GM19023 (cell line): ENCODE measurements at regions not wholly inside any gene's neighbourhood (a gene's known extent, or its start where the extent isn't known, plus 50 kb on each side); places are given as distances from the start of the nearest gene placed in this dataset.

Experiments
- ATAC-seq: cut with Tn5 transposase; IDR thresholded peaks from one replicate; pipeline ENCODE4 v1.9.1; 2021; ENCODE audit warnings: mild to moderate bottlenecking, moderate library complexity; ENCODE audit not compliant: unreplicated experiment

DNA sequence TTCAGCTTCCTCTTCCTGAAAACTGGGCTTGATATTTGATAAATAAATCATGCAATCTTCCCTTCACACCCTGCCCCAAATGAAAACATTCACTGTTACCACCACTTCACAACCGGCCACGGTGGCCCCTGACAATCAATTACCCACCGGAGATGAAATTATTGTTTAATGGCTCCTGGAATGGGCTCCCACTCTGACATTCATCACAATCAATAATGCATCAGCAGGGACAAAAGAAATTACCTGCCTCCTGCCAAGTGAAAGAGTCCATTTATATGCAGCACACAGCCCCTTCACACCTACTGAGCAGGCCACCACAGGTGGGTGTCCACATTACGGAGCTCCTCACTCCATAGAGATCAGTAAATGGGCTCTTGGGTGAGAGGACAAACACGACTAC, 193.5 kb upstream of the SNX19 start:
- no peak for ATAC-seq

GRCh38 chr11:131111775-131112174, 195.5 kb upstream of the SNX19 start:
- ATAC-seq = no peak

GRCh38 chr11:131118247-131118646, 202.0 kb upstream of the SNX19 start:
- ATAC-seq = no peak

- ATAC-seq = no peak
These were observed 205.4 kb upstream of the SNX19 start for GRCh38 chr11:131121426-131122333.

DNA sequence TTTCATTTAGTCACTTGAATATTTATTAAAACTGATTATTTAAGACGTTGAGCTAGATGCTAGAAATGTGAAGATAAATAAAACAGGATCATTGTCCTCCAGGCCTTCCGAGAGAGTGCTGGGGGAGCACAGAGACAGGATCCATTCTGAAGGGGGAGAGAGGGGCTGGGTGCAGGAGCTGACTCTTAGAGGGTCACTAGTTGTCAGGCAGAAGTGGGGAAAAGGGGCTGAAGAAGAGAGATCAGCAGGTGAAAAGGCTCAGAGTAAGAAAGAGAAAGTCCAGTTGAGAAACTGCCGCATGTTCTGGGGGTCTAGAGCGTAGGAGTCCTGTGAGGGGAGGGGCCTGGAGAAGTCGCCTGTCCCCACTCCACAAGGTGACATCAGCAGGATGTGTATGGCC, 206.2 kb upstream of the SNX19 start:
- ATAC-seq = no peak

DNA sequence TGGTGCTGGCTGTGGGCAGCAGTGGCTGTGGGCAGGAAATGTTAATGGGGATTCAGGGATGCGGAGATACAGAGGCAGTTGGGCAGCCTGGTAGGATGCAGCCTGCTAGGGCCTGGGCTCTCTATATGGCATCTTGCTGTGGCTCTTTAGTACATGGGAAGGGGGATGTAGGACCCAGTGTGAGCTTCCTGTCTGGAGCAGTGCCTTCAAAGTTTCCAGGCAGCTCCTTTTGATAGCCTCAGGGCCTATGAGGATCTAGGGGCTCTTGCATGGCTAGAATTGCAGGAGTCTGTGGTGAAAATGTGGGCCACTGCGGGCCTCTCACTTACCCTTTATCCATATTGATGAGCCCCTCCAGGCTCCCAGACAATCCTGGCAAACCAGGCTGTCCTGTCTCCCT, 213.2 kb upstream of the SNX19 start:
- no peak for ATAC-seq

GRCh38 chr11:131135611-131136010, 219.3 kb upstream of the SNX19 start:
- no peak for ATAC-seq

GRCh38 chr11:131136486-131136885, 220.2 kb upstream of the SNX19 start:
- ATAC-seq = no peak

DNA sequence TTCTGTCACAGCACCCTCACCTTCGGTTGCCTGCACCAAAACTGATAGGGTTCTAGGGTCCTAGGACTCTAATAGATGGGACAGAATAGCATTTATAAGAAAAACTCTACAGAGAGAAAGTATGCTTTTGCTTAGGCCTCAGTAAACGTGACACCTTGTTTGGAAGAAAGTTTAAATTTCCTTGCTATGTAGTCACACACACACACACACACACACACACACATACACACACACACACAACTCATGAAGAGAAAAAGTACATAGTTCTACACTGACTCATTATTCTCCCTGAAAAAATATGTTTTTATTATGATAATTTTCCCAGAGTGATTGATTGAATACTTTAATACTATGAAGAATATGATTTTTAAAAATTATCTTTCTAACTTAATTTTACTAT, 220.8 kb upstream of the SNX19 start:
- no peak for ATAC-seq

- ATAC-seq = no peak
These were observed 222.5 kb upstream of the SNX19 start for GRCh38 chr11:131138731-131139130.

- ATAC-seq = no peak
These were observed 224.6 kb upstream of the NTM start for GRCh38 chr11:131145791-131146190.

- no peak for ATAC-seq
These were observed 223.5 kb upstream of the NTM start for GRCh38 chr11:131146827-131147490.

DNA sequence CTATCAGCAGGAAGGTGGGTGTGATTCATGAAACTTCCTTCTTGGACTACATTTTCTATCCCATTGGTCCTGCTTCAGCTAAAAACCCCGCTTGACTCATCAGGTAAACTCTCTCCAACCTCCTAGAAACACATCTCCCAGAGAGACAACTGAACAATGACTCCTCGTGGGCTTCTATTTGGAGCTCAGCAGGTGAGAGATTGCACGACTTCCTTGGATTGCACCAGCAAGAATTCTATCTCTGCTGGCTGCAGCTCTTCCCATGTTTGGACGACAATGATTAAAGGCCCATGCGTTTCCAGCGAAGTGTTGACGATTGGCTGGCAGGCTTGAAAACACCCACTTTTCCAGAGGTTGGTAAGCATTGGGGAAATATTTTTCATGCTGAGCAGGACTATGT, 216.1 kb upstream of the NTM start:
- no peak for ATAC-seq

DNA sequence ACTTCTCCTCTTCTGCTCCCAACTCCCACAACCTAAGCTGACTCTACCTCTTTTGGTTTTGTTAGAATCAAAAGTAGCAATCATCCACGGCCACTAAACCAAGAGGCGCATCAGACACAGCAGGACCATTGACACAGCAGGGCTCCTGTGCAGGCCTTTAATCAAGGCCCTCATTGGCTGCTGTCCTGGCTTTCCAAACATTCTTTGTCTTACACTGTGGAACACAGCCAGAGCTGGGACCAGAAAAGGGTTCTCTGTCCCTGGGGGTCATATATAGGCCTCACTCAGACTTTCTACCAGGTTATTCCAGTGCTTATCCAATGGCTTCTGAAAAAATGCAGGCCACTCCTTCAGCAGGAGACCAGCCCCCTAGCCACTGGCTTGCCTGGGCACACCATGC, 212.7 kb upstream of the NTM start:
- ATAC-seq = no peak

GRCh38 chr11:131160846-131161245, 209.6 kb upstream of the NTM start:
- ATAC-seq = no peak

DNA sequence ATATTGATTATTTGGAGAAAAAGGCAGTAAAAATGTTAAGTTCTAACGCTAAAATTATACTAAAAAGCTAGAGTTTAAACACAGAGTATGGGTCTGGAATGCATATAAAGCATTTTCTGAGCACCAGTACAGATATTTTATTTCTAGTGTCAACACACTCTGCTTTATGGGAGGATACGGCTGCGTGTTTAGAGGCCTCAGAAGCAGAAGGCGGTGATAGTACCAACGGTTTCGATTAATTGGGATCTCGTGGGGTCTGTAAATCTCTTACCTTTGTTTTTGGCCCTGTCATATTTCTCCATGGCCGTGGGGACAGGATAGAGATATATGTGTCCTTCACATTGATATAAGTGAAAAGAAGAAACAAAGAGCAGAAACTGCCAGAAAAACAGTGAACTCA, 206.8 kb upstream of the NTM start:
- ATAC-seq = no peak

DNA sequence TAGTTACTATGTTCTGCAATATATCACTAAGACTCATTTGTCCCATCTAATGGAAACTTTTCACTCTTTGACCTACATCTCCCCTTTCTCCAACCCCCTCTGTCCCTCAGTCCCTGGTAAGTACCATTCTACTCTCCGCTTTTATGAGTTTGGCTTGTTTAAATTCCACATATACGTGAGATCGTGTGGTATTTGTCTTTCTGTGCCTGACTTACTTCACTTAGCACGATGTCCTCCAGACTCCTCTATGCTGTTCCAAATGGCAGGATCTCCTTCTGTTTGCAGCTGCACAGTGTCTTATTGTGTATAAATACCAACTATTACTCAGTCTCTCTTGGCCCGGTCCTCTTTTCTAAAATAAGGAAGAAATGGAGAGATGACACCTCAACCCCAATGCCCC, 205.4 kb upstream of the NTM start:
- no peak for ATAC-seq

DNA sequence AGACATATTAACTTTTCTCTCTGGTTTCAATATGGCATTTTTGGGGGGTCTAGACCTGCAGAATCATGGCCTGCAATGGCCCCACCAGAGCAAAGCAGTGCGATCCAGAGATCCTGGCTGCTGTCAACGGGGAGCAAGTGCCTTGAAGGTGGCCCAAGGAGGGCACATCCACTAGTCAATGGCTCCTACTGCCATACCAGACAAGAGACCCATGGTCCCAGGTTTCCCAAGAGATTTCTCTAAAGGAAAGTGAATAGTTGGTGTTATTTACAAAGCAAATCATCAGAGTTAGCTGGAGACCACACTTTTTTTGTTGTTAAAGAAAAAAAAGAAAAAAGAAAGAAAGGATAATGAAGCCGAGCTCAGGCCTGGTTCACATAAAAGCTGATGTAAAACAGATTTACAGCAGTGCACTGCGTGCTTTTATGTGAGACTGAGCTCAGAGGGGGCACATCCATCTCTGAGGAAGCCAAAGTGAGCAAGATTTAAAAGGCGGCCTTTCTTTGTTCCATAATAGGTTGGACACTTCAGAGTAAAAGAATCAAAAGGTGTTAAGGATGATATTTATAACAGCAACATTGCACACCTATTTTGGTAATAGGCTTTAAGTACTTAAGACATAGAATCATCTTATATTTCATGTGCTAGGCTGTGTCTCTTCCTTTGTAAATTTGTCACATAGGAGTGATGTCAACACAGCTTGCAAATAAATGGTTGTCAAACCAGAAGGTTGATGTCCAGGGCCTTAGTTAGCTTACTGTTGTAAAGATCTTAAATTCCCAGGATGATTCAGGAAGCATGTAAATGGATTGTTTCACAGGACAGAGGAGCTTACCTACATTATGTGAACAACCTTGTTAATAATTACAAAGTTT, 201.3 kb upstream of the NTM start:
- no peak for ATAC-seq

GRCh38 chr11:131172011-131172410, 198.4 kb upstream of the NTM start:
- ATAC-seq = no peak

- ATAC-seq = no peak
These were observed 192.4 kb upstream of the NTM start for GRCh38 chr11:131178020-131178419.

DNA sequence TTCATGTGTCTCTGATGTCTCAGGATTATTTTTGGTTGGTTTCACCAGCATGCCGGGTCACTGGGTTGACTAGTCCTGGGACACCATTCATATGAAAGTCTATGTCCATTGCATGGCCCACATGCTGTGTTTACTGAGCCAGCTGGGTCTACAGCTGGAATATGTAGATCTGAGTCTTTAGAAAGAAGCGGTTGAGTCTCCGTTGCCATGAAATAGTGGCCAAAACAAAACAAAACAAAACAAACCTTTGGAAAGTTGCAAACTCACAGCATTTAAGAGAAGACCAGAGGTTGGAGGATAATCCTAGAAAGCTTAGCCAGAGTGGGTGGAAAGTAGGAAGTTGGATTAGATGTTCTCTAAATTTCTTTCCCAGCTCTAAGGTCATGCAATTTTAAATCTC, 191.8 kb upstream of the NTM start:
- ATAC-seq = no peak
